Activated CD4-positive, alpha-beta T cell treated with anti-CD3 and anti-CD28 coated beads, Interleukin-2, Interleukin-4, amounts not matched to agents 100 ng/mL and 50 ng/mL, durations not matched to agents 16 hours and 8 hours (primary cell): ENCODE measurements at regions not wholly inside any gene's neighbourhood (a gene's known extent, or its start where the extent isn't known, plus 50 kb on each side); places are given as distances from the start of the nearest gene placed in this dataset.
"Not testable (repeated sequence)": the region's sequence is repeated elsewhere in the genome, so short reads cannot be mapped to it uniquely, and the experiment has no call there.

ENCODE experiments used
- DNase-seq: peaks from one replicate; pipeline ENCODE4 v3.0.0-alpha.2; 2020; ENCODE audit warnings: low spot score

DNA sequence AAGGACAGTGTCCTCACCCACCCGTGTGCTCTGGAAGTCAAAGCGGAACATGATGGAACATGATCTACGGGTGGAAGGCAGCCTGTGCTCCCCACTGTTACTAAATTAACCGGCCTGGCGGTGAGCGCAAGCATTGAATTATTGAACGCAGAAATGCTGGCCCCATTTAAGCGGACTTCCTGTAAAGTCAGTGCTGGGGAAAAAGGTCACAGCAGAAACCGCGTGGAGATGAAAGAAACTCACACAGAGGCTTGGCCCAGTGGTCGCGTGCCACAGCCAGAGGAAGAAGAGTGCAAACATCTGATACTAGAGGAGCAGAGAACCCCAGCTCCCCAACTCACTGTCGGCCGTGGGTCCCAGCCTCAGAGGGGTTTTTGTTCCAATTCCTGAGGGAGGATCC, 321.2 kb downstream of the ADGRD1 start:
- DNase-seq, result no peak

DNA sequence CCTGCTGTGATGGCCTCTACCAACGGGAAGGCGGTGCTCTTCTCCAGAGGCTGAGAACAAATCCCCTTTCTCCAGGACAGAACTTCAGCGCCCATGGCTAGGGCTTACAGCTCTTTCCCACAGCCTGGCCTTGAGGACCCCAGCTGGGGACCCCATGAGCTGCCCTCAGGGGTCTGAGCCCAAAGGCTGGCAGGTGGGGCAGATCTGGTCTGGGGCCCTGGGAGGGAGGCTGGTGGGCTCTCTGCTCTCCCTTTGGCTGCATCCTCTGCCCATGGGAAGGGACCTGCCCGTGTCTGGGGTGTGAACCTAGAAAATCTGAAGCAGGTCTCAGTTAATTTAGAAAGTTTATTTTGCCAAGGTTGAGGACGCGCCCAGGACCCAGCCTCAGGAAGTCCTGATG, 322.1 kb downstream of the ADGRD1 start:
- no peak for DNase-seq

DNA sequence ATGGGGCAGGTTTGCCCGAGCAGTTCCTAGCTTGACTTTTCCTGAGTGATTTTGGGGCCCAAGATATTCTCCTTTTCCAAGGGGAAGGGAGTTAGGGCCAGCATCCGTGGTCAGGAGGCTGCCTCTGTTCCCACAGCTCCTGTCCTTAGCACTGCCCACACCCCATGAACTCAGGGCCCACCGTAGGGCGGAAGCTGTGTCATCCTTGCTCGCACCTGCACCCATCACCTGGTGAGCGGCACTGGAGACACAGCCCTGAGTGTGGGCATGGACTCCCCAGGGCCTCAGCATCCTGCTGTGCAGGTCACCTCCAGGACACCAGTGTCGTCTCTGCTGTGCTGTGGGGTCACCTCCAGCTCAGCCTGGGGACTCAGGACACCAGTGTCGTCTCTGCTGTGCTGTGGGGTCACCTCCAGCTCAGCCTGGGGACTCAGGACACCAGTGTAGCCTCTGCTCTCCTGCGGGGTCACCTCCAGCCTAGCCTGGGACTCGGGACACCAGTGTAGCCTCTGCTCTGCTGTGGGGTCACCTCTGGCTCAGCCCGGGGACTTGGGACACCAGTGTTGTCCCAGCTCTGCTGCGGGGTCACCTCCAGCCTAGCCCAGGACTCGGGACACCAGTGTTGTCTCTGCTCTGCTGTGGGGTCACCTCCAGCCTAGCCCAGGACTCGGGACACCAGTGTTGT, 322.9 kb downstream of the ADGRD1 start:
- no peak for DNase-seq

DNA sequence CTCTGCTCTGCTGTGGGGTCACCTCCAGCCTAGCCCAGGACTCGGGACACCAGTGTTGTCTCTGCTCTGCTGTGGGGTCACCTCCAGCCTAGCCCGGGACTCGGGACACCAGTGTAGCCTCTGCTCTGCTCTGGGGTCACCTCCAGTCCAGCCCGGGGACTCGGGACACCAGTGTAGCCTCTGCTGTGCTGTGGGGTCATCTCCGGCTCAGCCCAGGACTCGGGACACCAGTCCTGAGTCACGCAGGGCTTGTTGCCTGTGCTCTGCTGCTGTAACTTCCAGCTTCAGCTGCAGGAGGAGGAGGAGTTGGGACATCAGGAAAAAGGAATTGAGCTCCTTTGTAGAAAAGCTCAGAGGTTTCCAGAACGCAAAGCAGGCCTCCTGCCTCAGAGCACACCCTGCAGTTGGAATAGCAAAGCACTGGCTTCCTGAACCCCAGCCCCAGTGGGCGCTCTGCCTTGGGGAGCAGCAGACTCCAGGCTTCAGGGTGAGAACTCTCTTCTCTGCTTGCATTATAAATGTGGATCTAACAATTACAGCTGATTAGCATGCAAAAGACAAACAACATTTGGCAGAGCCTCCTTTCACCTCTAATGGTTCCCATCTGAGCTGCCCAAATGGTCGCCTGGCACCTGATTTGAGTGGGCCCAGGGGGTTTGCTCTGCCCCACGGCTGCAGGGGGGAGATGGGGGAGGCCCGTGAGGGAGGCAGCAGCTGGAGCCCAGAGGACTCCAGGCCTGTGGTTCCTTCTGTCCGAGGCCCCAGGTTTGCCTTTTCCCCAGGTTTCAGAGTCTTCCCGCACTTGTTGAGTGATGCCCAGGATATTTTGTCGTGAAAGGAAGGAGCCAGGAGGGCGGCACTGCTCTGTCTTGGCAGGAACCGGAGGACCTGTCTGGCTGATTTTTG, 323.7 kb downstream of the ADGRD1 start:
- not testable (repeated sequence) for DNase-seq

DNA sequence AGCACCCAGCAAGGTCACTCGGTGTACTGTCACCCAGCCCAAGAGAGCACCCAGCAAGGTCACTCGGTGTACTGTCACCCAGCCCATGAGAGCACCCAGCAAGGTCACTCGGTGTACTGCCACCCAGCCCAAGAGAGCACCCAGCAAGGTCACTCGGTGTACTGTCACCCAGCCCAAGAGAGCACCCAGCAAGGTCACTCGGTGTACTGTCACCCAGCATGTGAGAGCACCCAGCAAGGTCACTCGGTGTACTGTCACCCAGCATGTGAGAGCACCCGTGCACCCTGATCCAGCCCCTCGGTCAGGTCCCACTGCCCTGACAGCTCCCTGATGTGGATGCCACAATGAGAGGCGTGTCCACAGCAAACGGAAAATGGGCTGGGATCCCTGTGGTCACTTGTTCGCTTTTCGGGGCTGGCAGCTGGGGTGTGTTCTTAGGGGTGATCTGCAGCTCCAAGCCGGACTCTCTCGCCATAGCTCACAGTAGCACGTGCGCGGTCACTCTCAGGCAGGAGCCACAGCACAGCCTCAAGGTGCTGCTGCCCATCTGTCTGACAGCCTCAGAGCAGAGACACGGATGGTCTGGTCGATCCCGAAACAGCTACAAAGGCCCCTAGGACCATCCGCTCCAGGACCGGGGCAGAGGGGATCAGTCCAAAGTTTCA, 324.9 kb downstream of the ADGRD1 start:
- not testable (repeated sequence) for DNase-seq

DNA sequence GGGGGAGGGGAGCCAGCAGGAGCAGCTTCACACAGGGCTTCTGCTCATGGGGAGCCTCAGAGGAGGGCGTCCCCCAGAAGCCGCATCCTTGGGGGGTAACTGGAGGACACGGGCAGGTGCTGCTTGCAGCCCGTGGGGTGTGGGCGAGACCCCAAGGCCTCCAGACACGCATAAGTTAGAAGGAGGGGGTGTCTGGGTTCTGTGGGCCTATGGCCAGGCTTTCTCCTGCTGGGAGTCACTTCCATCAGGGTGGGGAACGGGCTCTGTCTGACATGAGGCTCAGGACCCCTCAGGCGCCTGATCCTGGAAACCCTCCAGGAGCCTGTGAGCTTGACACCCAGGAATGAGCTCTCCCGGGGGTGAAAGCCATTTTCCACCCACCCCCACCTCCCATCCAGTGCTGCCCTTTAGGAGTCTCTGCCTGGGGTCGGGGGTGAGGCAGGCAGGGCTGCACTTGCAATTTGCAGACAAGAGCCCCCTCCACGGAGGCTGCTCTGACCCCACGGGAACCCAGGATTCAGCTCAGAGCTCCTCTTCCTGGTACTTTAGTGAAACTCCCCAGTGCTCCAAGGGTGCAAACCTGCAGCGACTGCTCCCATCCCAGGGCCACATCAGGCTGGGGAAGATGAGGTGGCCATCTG, 325.7 kb downstream of the ADGRD1 start:
- no peak for DNase-seq

DNA sequence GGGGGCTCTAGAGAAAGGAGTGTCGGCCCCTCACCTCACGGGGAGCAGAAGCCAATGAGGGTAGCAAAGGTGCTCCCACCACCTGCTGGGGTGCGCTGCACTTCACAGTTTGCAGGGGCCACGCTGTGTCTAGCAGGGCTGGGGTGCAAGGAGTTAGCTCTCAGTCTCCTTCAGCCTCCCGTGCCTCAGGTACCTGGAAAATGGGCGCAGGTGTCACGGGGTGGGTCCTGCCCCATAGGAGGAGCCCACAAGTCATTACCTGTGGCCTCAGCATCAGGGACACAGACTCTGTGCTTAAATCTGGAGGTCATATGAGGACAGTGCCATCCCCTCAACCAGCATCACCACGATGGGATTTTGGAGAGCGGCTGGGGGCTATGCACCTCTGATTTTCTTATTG, 326.7 kb downstream of the ADGRD1 start:
- DNase-seq, result no peak

DNA sequence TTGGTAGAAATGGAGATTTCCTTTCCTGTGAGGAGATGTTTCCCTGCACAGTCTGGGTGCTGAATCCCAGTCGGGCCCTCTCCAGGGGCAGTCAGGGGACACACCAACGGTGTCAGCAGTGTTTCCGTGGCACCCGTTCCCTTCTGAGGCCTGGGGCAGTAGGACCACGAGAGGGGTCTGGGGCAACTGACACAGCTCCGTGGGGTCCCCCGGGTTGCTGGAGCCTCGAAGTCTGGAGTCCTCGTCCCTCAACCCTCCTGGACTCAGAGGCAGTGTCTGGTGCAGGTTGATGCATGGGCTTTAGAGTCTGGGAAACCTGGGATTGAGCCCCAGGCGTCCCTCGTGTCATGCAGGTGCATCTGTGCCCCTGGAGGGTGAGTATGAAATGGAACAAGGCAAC, 327.3 kb downstream of the ADGRD1 start:
- DNase-seq, result no peak

DNA sequence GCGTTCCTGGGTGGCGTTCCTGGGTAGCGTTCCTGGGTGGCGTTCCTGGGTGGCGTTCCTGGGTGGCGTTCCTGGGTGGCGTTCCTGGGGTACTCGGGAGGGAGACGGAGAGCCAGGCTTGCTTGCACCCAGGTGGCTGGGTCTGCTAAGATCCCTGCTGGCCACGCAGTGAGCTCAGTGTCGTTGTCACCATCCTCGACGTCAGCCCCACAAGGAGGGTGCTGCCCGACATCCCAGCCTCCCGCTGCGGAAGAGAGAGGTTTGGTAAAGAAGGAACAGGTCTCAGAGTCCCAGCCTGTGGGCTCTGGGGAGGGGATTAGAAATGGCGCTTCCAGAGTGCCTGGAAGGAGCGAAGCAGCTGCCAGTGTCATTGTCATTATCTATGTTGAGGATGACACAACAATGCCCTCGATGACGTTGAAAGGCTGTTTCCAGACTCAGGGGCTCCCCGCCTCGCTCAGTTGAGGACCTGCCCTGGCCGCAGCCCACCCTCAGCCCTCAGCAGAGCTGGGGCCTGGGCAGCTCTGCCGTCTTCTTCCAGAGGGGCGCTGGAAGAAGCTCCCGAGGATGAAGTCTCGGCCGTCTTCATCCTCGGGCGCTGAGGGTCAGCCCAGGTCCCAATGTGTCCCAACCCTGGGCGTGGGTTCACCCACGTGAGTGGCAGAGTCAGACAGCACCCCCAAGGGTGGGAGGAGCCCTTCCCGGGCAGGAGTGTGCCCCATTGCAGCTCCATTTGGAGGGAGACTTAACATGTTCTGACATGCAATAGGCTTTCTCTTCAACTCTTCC, 328.8 kb downstream of the ADGRD1 start:
- no peak for DNase-seq

DNA sequence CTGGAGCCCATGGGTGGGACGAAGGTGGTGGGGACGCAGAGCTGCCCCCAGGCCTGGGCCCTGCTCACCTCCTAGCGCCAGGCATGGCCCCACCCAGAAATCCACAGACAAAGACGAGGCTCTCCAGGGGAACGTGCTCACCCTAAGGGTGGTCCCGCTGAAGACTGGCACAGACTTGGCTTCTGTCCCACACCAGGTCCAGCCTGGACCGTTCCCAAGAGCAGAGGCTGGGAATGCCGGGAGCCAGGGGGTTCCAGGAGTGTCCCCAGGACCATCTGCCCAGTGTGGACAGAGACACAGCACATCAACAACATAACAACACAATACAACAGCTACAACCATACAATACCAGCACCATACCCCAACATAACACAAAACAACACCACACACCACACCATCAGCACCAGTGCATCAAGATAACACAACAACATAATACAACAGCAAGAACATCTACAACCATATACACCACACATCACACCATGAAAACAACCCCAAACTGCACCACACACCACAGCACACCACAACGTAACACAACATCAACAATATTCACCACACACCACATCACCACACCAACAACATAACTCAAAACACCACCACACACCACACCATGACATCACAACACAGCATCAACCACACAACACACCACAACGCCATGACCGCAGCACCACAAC, 329.6 kb downstream of the ADGRD1 start:
- DNase-seq, result no peak

DNA sequence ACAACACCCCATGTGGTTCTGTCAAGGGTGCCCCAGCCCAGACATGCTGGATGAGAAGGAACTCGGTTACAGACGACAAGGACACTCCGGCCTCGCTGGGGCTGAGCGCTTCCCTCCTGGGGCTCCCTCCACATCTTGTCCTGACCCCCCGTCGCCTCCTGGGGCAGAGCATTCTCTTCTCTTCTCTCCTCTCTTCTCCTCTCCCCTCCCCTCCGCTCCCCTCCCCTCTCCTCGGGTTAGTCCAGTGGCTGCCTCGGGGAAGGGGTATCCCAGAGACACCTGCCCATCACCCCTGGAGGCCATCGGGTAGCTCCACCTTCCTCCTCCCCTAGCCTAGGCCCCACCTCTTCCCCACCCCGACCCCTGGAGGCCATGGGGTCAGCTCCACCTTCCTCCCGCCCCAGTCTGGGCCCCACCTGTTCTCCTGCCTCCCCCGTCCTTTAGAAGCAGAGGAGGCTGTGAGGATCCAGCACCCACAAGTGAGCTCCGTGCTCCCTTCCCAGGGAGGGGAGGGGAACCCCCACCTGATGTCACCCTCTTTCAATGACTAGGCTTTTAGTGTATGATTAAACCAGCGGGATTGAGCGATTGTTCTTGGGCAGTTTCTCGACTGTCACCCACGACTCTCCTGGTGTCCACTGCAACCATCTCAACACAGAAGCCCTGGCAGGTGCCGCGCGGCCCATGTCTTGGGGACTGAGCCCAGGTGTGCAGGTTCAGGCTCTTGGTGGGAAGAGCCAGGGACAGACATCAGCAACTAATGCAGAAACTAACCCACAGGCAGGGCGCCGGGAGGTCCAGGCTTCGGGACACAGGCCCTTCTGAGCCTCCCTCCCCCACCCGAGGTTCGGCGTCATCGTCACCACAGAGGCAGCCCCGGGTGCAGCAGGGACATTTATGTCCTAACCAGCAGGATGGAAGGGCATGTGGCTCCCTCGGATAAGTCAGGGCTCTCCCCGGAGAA, 330.4 kb downstream of the ADGRD1 start:
- DNase-seq, result not testable (repeated sequence)

DNA sequence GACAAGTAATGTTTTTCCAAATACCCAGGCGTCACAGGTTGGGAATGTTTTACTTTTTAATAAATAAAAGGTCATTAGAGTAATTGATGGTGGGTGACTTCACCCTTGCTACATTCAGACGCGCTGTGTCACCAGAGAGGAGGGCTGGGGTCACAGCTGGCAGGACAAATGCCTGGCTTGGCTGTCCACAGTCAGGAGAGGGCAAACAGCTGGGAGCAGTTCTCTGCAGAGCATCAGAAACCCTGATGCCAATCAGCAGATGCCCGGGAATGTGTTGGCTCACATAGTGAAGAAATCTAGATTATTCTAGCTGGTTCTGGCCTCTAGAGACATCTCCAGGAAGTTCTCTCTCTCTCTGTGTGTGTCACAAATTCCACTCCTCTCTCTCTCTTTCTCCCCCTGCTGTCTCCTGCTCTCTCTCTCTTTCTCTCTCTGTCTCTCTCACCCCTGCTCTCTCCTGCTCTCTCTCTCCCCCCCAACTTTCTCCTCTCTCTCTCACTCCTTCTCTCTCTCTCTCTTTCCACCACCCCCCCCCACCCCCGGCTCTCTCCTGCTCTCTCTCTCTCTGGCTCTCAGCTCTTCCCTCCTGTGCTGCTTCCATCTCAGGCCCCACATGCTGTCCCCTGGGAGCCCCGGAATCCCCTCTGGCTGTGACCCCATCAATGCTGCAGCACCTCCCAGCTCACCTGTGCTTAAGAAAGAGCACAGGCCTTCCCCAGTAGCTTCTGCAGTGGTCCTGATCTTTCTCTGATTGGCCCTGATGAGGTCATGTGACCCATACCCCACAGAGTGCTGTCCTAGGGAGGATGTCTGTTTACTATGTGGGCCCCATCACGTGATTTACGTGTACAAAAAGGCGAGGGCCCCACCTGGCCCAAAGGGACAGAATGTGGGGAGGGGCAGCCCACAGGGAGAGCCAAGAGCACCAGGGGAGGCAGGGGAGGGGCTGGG, 331.5 kb downstream of the ADGRD1 start:
- not testable (repeated sequence) for DNase-seq

DNA sequence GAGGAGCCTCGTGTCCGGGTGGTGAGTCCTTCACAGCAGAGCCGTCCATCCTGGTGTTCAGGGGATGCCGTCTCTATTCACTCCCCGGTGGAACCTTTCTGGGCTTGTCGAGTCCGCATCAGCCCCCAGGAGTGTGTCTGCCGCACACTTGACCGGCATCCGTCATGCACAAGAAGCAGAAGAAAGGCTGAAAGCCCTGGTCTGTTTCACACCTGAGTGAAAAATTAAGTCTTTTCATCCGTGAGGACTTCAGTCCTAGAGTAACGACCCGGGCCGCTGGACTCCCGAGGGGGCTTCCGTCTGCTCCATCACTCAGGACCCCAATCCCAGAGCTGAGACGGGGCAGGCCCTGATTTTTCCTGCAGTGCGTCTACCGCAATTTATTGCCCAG, 332.2 kb downstream of the ADGRD1 start:
- not testable (repeated sequence) for DNase-seq

DNA sequence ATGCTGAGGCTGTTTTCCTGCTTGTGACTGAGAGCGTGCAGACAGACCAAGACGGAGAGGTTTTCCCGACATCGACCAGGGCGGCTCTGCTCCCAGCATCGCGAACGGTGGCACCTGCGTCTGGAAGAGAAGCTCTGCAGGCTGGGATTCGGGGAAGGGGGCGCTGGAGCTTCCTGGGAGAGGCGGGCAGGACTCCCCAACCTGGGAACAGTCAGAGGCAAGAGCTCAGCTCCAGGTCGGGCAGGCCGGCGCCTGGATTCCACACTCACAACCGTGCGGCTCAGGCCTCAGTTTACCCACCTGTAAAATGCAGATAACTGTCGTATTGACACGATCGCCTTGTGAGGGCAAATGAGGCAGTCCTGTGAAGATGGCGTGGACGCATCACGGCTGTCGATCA, 332.6 kb downstream of the ADGRD1 start:
- DNase-seq, result not testable (repeated sequence)

DNA sequence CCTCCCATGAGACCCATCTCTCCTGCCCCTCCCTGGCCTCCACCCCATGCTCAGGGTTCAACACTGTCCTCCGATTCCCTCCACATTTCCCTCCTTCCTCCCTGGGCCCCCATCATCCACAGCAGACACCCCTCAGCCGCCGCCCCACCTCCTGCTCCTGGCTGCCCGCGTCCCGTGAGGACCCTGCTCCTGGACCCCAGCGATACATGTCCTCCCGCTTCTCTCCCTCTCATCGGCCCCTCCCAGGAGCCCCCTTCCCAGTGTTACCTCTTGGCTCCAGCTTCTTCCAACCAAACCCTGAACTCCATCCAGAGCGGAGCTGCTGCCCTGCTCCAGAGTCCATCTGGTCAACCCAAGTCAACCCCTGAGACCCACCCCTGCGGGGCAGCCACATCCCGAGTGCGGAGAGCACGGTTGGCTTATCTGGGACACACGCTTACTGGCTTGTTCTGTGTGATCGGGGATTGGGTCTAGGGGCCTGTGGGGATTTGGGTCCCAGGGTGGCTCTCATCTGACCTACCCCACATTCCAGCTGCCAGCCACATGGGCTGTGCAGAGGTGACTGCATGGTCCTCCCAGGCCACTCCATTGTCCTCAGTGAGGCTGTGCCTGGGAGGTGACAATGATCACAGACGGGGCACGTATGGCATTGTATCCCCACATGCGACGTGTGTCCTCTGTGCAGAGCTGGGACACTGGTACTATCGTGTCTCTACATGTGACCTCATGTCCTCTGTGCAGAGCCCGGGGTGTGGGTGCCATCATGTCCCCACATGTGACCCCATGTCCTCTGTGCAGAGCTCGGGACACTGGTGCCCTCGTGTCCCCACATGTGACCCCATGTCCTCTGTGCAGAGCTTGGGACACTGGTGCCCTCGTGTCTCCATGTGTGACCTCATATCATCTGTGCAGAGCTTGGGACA, 333.6 kb downstream of the ADGRD1 start:
- DNase-seq, result no peak

DNA sequence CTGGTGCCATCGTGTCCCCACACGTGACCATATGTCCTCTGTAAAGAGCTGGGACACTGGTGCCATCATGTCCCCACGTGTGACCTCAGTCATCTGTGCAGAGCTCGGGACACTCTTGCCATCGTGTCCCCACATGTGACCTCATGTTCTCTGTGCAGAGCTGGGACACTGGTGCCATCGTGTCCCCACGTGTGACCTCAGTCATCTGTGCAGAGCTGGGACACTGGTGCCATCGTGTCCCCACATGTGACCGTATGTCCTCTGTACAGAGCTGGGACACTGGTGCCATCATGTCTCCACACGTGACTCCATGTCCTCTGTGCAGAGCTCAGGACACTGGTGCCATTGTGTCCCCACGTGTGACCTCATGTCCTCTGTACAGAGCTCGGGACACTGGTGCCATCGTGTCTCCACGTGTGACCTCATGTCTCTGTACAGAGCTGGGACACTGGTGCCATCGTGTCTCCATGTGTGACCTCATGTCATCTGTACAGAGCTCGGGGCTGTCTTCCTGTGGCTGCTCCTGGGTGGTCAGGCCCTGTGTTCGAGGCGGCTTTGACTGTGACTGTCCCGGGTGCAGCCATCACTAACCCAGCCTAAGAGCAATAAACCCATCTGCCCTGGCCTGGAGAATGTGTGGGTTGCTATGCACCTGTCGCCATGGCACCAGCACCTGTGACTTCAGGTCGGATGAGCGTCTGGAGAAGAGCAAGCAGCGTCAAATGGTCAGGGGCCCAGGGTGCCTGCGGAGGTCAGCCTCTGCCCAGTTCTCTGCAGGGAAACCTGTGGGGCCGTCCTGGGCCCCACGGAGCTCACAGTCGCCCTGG, 334.4 kb downstream of the ADGRD1 start:
- no peak for DNase-seq
